GM21381 (cell line): ENCODE measurements at regions not wholly inside any gene's neighbourhood (a gene's known extent, or its start where the extent isn't known, plus 50 kb on each side); places are given as distances from the start of the nearest gene placed in this dataset.
"Not testable (repeated sequence)": the region's sequence is repeated elsewhere in the genome, so short reads cannot be mapped to it uniquely, and the experiment has no call there.

Experiments used
- ATAC-seq: cut with Tn5 transposase; IDR thresholded peaks from one replicate; pipeline ENCODE4 v1.9.1; 2021; ENCODE audit warnings: mild to moderate bottlenecking, moderate library complexity; ENCODE audit not compliant: unreplicated experiment

GRCh38 chr7:159335181-159335926 lies 190.7 kb upstream of the VIPR2 start:
- ATAC-seq, result not testable (repeated sequence)

DNA sequence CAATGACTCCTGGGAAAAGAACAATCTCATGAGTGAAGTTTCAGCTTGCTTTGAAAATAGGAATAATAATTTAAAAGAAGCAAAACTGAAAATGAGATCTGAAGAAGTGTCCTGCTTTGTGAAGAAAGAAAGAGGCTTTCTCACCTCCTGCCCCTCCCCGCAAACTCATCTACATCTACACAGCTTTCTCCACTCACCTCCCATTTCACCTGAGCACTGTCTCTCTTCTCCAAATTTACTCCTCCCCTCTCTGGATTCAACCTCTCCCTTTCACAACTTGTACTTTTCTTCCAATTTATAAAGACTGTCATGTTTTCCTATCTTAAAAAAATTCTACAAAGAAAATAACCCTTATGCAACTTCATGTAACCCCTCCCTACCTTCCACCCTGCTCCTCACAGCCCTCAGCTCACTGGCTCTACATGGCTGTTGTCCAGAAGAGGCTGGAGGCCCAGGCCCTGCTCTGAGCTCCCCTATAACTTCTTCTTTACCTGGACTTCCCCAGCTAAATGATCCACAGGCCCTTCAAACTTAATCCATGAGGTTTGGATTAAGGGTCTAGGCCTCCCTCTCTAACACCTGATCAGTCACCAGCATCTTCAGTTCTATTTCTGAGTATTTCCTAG lies 188.3 kb upstream of the VIPR2 start:
- ATAC-seq, result not testable (repeated sequence)

- no peak for ATAC-seq
These were observed 186.8 kb upstream of the VIPR2 start for GRCh38 chr7:159331462-159331861.

DNA sequence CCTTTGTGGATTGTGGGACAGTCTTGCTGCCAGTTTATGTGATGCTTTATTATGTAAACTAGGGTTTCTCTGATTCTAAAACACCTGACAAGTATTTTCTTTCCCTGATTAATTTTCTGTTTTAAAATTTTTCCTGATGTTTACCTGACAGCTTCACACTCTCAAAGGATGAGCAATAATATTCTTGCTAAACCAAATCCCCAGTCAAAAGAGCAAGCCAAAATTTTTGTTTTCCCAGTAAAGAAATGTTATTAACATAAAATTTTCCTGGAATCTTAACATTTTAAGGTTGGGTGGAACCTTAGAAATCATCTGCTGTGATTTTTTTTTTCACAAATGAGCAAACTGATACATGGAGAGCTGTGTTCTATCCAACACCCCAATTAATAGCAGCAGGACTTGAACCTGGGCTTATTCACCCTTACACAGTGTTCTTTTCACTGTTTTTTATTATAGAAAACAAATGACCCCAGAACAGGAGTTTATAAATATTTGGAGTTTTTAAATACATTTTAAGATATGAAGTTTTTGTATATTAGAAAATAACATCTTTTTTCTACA lies 185.2 kb upstream of the VIPR2 start:
- no peak for ATAC-seq

DNA sequence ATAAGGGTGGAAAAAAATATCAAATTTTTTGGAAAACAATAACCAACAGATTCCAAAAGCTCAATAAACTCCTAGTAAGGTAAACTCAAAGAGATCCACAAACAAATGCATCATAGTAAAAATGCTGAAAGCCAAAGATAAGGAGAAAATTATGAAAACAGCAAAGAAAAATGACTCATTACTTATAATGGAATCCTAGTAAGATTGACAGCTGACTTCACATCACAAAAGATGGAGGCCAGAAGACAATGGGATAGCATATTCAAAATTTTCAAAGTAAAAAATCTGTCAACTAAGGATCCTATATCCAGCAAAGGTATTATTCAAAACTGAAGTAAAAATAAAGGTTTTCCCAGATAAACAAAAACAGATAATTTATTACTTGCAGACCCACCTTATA lies 183.4 kb upstream of the VIPR2 start:
- no peak for ATAC-seq

- ATAC-seq, result no peak
These were observed 178.7 kb upstream of the VIPR2 start for GRCh38 chr7:159323359-159323758.

GRCh38 chr7:159321278-159321677 lies 176.6 kb upstream of the VIPR2 start:
- ATAC-seq, result no peak

GRCh38 chr7:159318682-159319351 lies 174.2 kb upstream of the VIPR2 start:
- no peak for ATAC-seq

DNA sequence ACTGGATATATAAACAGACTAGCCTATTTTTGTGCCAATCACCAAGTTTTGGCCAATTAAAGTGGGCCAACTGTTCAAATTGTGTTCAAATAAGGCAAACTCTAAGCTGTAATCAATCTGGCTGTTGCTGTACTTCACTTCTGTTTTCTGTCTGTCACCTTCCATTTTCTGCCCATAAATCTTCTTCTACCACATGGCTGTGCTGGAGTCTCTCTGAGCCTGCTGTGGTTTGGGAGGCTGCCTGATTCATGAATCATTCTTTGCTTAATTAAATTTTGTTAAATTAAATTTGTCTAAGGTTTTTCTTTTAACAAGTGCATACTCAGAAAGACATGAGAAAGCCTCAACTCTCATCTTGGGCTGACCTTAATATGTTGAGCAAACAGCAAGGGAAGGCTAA lies 172.6 kb upstream of the VIPR2 start:
- ATAC-seq, result no peak

DNA sequence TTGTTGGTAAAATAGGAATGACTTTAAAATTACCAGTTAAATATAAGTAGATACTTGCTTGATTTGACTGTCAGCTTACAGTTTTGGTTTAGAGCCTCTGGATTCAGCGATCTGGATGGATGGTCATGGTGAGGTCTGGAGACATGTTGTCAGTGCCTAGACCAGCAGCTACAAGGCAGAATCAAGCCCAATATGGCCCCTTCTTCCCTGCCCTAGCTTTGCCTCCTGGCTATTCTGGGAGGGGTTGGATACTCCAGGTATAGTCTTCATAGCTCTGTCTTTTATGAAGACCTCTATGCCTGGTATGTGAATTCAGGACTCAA lies 166.5 kb upstream of the VIPR2 start:
- ATAC-seq, result no peak

DNA sequence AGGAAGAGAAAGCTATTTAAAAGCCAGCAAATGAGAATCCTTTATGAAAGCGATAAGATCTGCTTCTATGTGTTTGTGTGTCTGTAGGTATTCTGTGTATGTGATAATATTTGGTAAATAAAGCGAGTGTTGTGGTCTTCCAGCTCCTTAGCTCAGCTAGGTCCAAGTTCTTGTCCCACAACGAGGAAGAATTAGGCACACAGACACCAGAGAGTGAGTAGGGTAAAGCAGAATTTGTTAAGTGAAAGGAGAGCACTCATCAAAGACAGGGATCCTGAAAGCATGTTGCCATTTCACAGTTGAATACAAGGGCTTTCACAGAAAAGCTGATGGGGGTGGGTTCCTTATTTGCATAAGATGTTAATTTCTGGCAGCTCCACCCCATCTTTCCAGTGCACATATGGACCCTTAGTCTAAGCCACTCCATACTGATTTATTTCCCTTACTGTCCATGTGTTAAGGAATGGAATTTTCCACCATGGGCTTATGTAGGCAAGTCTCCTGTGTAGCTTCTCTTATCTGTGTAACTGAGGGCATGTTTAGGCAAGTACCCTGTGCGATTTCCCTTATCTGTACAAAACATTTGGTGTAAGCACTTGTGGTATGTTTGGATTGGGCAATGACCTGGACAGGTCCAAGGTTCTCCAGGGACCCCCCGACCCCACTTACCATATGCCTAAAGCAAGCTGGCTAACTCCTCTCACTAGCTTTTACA lies 165.9 kb upstream of the VIPR2 start:
- no peak for ATAC-seq

DNA sequence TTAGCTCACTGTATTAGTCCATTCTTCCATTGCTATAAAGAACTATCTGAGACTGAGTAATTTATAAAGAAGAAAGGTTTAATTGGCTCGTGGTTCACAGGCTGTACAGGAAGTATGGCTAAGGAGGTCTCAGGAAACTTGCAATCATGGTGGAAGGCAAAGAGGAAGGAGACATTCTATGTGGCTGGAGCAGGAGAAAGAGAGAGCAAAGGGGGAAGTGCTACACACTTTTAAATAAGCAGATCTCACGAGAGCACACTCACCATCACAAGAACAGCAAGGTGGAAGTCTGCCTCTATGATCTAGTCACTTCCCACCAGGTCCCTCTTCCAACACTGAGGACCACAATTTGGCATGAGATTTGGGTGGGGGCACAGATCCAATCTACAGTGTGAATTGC lies 164.5 kb upstream of the VIPR2 start:
- ATAC-seq, result not testable (repeated sequence)

DNA sequence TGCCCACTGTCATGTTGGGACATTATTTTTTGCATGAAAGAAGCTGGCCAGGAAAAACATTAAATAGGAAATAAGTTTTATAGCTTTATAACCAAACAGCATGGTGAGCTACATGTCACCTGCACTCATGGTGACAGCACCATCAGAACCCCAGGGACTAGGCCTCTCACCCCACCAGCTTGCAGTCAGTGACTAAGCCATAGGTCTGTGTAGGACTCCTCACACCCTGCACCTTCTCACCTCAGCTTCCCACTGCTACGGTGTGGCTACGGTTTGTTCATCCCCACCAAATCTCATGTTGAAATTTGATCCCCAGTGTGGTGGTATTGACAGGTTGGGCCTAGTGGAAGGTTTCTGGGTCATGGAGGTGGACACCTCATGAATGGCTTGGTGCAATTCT lies 161.3 kb upstream of the VIPR2 start:
- no peak for ATAC-seq

- ATAC-seq, result not testable (repeated sequence)
These were observed 160.5 kb upstream of the VIPR2 start for GRCh38 chr7:159305185-159305584.

DNA sequence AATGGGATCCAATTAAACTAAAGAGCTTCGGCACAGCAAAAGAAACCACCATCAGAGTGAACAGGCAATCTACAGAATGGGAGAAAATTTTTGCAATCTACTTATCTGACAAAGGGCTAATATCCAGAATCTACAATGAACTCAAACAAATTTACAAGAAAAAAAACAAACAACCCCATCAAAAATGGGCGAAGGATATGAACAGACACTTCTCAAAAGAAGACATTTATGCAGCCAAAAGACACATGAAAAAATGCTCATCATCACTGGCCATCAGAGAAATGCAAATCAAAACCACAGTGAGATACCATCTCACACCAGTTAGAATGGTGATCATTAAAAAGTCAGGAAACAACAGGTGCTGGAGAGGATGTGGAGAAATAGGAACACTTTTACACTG lies 158.8 kb upstream of the VIPR2 start:
- not testable (repeated sequence) for ATAC-seq

- no peak for ATAC-seq
These were observed 151.5 kb upstream of the VIPR2 start for GRCh38 chr7:159296093-159296681.

DNA sequence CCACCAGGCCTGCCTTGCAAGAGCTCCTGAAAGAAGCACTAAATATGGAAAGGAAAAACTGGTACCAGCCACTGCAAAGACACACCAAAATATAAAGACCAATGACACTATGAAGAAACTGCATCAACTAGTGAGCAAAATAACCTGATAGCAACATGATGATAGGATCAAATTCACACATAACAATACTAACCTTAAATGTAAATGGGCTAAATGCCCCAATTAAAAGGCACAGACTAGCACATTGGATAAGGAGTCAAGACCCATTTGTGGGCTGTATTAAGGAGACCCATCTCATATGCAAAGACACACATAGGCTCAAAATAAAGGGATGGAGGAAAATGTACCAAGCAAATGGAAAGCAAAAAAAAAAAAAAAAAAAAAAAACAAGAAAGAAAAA lies 141.8 kb upstream of the VIPR2 start:
- not testable (repeated sequence) for ATAC-seq

DNA sequence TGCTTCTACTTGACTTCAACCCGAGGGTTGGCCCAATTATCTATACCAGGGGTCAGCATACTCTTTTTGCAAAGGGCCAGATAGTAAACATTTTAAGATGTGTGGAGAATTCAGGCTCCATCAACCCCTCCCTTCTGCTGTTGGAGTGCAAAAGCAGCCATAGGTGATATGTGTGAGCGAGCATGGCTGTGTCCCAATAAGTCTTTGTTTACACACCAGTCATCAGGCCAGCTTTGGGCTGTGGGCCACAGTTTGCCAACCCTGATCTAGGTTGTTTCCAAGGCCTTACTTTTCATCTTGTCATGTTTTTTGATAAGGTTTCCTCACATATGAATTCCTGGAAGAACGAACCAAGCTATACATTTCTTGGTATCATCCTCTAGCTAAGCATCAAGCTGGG lies 136.9 kb upstream of the VIPR2 start:
- ATAC-seq, result no peak

GRCh38 chr7:159280008-159280407 lies 135.3 kb upstream of the VIPR2 start:
- ATAC-seq, result no peak

DNA sequence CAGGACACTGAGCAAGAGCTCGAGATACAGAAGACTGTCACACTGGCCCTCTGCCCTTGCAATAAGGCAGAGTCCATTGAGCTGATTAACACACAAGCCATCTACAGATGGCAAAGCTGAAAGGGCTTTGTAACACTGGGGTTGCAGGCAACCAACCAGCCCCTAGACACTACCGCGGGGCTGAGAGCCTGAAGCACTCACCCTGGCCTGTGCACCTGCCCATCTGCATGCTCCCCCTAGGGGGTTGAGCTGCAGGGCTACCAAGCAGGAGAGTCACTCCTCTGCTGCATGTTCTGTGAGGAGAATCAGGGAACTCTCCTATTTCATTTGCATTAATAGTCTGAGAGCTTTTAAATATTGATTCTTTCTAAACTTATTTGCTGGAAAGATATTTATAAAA lies 128.1 kb upstream of the VIPR2 start:
- ATAC-seq, result no peak

DNA sequence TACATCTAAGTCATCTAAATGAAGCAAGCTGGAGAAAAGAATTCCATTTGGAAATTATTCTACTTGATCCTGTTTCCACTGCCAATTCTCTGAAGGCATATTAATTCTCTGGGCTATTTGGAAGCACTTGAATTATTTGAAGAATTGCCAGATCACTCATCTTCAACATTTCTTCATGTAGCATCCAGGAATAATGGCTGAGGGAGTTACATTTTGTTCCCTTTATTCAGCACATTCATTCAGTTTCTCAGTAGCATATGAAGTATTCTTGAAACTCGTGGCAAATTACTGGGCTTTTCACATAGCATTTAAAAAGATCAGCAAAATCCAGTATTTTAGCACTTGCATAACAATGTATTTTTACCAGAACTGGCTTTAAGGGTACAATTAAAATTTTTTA lies 127.1 kb upstream of the VIPR2 start:
- ATAC-seq, result no peak
